Right renal cortex interstitium (tissue), 3 donors: ENCODE measurements at regions not wholly inside any gene's neighbourhood (a gene's known extent, or its start where the extent isn't known, plus 50 kb on each side); places are given as distances from the start of the nearest gene placed in this dataset.

Experiments used
- DNase-seq, 3 donors: peaks; one replicate each; pipeline ENCODE4 v3.0.0-alpha.2; 2013; ENCODE audit warnings: low read depth in 3 of 3, low spot score in 2 of 3

DNA sequence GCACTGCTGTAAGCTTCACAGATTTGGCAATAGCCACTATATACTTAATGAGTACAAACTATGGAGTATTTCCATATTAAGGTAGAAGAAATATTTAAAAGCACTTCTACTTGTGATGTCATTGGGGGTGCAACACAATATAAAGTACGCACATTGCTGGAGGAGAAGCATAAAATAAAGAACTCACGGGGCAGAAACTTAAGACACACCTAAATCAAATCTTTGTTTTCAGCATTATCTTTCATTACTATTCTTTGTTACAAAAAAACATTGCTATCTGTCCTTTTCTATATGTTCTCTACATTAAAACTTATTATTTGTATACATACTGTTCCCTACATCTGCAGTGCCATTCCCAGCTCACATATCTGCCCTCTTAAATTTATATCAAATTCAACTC, 93.3 kb upstream of the VPREB1 start:
- DNase-seq, result no peak

DNA sequence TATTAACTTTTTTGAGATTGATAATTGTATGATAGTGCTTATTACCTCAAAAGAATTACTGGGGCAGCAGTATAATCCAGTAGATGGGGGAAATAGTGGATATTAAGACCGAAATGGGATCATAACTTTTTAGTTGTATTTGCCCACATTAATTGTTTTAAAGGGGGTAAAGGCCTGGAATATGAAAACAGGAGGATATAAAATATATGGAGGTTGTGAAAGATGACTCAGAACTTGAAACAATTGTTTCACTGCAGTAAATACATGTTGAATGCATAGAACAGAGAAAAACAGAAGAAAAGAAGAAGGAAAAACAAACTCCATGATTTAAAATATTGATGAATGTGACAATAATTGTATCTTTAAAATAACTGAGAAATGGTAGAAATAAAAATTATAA, 94.1 kb upstream of the VPREB1 start:
- no peak for DNase-seq

DNA sequence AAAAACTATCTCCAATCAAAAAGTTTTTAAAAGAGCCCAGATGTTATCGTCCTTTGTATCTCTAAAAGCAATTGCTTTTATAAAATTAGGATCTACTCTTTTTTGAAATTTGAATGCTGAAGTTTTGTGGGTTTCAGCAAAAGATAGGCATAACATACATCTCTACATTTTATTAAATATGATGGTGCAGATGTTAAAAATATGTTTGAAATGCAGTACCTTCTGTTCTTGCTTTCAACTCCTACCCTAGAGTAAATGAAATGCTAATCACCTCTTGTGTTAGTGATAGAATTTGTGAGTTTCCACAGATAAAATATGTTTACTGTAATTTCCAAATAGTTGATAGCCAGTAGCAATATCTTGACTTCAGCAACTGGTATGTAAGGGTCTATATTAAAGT, 95.7 kb upstream of the VPREB1 start:
- DNase-seq, result no peak

DNA sequence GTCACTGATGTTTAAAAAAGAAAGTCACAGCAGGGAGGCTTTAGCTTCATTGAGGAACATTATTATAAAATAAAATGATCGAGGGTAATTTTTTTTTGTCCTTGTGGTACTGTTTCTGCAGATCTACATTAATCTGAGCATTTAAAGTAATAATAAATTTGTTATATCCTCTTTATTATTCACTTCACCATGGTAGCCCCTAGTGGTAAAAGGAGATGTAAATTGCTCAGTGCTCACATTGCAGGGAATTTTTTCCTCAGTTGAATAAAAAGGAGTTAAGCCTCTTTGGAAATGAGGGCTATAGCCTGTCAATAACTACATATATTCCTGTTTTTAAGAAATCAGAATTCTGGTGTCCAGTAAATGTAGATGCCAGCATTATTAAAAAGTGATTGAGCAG, 99.7 kb upstream of the VPREB1 start:
- no peak for DNase-seq

DNA sequence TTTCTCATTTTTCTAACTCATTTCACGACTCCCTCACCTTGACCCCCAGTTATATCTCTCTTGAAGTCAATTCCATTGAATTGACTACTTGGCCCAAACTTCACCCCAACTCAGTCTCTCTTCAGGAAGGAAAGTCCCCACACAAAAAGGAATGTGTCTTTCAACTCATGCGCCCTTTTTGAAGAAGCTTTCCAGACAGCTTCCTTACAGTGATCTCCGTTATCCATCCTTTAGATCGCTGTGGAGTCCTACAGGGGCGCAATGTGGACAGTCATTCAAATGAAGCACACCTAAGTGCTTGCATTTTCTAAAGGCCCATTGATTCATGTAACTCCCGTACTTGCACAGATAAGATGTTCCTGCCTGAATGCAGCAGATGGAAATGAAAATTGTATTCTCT, 101.1 kb upstream of the VPREB1 start:
- DNase-seq, result no peak

DNA sequence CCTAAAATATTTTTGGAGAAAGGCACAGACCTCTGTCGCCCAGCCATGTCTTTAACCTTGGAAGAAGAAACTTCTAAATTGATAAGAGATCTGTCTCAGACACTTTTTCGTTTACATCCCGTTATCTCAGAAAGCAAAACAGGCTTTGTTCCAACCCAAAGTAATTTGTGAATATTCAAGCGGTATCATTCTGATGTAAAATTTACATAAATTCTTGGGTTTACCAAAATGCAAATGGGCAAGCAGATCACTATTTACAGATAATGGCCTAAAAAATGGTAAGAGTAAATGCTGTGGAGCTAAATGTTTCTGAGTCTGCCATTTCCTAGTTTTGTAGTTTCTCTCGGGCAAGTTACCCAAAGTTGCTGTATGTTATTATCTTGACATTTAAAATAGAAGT, 101.9 kb upstream of the VPREB1 start:
- DNase-seq, result no peak

DNA sequence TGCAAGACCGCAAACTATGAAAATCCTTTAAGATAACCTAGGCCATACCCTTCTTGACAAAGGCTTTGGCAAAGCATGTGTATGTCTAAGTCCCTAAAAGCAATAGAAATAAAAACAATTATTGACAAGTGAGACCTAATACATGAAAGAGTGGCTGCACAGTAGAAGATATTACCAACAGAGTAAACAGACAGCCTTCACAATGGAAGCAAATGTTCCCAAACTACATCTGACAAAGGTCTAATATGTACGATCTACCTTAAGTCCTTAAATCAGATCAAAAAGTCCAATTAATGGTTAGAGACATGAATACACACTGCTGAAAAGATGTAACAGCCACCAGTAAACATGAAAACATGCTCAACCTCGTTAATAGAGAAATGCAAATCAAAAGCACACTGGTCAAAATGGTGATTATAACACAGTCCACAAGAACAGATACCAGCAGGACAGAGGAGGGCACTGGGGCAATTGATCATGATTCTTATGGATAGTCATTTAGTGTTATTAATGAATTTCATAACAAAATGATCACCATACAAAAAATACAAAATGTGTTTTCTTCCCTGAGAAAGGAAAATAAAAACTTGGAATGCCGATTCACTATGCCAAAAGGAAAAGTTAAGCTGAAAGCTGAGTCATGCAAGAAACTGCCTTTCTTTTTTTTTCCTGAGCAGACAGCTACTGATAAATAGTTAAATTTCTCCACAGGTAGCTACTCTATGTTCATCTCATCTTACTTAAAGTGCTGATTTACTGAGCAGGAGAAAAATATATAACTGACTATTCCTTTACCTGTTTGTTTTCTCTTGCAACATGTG, 102.6 kb upstream of the VPREB1 start:
- DNase-seq, result no peak

DNA sequence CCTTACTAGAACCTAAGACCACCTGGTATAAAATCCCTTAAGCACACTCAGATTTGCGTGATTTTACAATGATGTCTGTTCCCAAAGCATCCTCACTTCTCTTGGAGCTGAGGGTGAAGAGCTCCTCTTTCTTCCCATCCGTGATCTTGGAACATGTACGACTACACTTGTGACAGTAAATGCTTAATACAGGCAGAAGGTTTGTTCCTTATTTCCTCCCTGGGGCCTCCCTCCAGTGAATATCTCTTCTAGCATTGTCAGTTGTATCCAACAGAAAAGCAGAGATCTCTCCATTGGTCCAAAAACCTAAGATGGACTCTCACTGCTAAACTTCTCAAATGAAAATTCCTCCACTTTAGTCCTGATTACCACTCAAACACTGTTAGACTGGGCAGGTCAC, 103.6 kb upstream of the VPREB1 start:
- DNase-seq, result no peak

DNA sequence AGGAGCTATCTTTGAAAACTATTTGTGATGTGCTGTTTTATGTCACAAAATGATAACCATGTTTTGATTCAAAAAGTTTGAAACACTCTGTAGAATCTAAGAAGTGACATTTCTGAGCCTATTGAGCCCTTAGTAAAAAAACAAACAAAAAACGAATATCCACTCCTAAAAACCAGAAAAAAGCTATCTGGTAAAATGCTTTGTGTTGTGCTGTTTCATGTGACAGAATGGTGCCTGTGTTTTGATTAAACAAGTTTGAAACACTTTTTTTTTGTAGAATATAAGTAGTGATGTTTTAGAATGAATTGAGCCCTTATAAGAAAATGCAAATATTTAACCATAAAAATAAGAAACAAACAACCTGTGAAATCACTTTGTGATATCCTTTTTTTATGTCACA, 105.2 kb upstream of the VPREB1 start:
- DNase-seq, result no peak

DNA sequence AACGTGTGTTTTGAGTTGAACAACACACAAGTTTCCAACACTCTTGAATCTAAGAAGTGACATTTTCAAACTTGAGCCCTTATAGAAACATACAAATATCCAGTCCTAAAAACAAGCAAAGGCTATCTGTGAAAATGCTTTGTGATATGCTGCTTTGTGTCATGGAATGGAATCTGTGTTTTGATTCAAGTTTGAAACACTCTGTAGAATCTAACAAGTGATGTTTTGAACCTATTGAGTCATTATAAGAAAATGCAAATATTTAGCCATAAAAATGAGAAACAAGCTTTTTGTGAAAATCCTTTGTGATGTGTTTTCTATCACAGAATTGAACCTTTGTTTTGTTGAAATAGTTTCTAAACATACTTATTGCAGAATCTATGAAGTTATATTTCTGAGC, 105.7 kb upstream of the VPREB1 start:
- no peak for DNase-seq

DNA sequence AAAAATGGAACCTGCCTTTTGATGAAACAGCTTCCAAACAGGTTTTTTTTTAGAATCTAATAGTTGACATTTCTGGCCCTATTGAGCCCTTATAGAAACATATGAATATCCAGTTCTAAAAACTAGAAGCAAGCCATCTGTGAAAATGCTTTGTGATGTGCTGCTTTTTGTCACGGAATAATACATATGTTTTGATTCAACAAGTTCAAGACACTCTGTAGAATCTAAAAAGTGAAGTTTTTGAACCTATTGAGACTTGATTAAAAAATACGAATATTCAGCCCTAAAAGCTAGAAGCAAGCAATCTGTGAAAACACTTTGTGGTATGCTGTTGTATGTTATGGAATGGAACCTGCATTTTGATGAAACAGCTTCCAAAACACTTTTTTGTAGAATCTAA, 106.7 kb upstream of the VPREB1 start:
- DNase-seq, result no peak

DNA sequence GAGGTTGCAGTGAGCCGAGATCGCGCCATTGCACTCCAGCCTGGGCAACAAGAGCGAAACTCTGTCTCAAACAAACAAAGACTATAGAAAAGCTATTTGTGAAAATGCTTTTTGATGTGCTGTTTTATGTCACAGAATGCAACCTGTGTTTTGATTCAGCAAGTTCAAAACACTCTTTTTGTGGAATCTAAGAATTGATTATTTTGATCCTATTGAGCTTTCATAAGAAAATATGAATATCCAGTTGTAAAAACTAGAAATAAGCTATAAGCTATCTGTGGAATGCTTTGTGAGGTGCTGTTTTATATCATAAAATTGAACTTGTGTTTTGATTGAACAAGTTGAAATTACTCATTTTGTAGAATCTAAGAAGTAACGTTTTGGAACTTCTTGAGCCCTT, 110.7 kb upstream of the VPREB1 start:
- no peak for DNase-seq

DNA sequence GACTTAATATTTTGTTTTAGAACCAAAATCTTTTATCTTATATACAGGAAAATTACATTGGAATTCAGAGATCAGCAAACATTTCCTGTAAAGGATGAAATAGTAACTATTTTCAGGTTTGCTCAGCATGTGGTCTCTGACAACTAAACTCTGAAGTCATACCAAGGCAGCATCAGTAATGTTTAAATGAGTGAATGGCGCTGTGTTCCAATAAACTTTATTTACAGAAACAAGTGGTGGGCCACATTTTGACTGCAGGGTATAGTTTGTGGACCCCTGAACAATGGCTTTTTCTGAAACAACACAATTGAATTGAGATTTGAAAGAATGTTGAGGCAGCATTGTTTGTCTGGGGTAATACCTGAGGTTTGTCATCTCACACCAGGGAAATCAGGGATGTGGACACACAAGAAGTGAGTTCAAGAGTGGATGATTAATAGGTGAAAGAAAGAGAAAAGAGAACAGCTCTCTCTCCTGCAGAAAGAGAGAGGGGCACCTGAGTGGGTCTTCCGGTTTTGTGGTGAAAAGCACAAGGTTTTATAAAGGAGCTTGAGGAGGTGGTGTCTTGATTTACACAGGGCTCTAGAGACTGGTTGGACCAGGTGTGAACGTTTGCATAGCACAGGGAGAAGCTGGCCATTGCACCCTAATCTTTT, 113.5 kb upstream of the VPREB1 start:
- DNase-seq, result no peak

DNA sequence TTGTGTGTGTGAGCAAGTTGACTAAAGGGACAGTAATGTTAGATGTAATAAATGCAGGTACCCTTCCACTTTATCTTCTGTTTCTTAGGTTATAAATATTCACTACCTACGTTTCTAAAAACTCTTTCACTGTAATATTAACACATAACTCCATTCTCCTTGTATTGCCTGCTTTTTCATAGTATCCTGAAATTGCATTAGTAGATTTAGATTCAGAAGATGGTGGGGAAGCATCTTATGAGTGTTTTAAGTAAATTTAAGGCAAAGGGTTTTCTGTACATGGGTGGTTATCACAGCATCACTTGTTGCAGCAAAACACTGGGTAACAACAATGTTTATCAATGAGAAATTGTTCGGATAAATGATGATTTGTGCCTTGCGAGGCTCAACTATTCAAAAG, 115.2 kb upstream of the VPREB1 start:
- DNase-seq, result no peak

DNA sequence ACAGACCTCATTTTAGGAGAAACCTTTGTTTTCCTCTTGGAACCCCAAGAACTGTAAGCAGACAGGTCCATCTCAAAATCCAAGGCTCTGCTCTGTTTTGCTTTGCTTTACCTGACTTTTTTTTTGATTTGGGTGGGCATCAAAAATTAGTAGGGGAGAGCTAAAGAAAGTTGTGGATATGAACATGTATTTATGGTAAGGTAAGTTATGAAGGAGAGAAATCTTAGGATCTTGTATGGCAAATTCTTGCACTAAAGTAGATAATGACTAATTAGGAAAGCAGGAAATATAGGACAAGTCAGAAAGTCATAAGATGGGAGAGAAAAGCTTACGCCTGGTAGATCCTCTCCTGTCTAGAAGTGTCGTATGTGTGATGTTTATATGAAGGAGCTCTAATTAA, 116.1 kb upstream of the VPREB1 start:
- DNase-seq, result no peak

DNA sequence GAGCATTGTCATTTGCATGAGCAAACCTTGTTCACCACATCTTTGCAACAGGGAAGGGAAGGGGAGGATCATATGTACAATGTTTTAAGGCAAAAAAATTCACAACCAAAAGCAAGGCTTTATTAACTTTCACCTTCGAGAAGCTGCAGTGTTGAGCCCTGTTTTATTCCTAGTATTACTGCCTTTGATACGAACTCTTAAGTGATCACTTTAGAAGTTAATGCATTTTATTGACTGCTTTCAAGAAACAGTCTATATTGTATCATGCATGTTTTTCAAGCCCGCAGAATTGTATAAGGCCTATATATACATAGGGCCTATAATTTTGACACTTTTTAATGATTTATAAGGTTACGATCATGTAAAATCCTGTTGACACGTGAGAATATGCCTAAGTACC, 117.5 kb upstream of the VPREB1 start:
- no peak for DNase-seq

DNA sequence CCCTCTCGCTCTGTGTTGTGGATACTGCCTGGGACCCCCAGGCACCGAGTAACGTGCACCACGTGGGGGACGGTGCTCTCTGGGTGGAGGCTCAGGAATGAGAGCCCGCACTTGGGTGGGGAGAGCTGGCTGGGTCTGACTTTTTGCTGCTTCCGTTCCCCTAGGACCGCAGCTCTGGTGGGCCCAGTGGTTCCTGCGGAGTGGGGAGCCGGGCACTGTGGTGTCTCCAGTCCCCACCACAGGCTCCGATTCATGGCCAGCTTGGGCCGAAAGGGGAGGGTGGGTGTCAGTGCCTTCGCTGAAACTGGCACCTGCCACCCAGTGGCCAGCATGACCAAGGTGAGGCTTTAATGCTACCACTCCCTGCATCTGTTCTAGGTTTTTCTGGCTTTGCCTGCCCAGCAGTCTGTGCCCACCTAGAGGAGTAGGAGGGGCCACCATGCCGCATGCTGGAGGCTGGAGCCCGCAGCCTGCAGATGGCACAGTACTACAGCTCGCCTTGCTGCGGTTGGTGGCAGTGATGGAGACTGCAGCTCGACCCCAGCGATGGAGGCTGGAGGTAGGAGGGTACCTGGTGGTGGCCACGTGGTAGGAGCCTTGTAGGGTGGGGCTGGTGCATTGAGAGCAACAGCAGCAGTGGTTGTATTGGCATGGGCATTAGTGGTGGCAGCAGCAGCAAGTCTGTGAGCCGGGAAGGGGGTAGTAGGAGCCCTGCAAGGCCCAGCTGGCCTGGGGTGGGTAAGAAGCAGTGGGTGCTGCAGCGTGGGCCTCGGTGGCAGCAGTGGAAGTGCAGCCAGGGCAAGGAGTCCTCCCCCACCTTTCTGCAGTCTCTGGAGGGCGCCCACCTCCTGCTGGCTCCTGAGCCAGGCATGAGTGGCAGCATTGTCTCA, 118.8 kb upstream of the VPREB1 start:
- DNase-seq, result no peak

DNA sequence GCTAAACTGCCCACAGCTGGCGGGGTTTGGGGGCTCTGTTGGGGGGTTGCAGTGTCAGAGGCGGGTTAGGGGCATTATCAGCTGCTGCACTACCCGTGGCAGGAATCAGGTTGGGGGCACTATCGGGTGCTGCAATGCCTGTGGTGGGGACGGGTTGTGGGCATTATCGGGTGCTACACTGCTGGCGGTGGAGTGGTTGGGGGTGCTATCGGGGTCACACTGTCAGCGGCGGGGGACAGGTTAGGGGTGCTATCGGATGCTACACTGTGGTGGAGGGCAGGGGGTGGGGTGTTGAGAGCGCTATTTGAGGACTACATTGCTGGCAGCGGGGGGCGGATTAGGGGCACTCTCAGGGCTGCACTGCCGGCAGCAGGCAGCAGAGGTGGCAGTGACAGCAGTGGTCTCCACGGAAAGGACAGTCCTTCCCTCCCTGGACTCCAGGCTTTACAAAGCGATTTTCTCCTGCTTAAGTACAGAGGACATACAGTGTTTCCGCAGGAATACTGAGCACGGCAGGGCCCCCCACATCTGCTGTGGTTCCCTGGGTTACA, 119.5 kb upstream of the VPREB1 start:
- DNase-seq, result no peak

DNA sequence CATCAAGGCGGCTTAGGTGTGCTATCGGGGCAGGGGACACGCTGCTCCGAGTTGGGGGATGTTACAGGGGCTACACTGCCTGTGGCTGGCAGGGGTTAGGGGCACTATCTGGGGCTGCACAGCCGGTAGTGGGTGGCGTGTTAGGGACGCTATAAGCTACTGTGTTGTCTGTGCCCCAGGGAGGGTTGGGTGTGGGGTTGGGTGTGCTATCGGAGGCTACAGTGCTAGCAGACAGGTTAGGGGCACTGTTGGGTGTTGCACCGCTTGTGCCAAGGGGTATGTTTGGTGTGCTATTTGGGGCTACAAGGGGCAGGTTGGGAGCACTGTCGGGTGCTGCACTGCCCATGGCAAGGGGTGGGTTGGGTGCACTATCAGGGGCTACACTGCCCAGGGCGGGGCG, 120.2 kb upstream of the VPREB1 start:
- no peak for DNase-seq

DNA sequence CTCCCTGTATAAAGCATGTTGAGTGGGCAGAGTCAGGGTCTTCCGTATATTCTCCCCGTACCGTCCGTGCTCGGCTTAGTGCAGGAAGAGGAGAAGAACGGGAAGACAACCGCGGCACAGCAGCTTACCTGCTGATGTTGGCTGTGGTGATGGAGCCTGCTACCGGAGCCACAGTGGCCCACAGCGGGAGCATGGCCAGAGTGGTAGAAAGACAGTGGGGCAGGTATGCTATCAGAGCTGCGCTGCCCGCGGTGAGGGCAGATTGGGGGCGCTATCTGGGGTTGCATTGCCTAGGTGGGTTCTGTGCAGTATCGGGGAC, 120.7 kb upstream of the VPREB1 start:
- no peak for DNase-seq

DNA sequence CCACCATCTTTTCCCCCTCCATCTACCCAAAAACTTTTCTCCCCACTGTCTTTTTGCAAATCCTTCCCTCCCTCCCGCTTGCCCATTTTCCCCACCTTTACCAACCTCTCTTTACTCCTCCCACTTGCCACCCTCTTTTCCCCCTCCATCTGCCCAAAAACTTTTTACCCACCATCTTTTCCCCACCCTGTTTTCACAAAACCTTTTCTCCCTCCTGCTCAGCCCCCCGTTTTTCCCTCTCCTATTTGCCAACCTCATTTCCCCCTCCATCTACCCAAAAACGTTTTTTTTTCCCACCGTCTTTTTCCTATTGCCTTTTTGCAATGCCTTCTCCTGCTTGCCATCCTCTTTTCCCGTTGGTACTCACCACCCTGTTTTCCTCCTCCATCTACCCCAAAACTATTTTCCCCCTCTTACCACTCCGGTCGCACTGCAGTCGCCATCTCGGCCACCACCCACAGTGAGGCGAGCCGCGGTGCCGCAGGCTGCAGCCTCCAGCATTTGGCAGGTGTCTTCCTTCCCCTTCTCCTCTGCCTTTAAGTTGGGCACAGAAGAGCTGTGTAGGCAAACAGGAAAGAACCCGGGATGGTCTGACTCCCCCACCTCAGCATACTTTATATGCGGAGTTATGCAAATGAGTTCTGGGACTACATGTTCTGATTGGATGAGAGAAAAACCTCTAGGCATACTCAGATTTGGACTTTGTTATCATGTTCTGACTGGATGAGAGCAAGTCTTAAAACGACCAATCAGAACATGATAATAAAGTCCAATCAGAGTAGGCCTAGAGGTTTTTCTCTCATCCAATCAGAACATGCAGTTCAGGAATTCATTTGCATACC, 121.2 kb upstream of the VPREB1 start:
- DNase-seq, result no peak
